NCI-H446 treated with DMSO at 0.1 percent for 48 hours (cell line): ENCODE measurements at regions not wholly inside any gene's neighbourhood (a gene's known extent, or its start where the extent isn't known, plus 50 kb on each side); places are given as distances from the start of the nearest gene placed in this dataset.

Experiments used
- DNase-seq: peaks from one replicate; lab custom pipeline; 2025; lab: John Stamatoyannopoulos, UW

GRCh38 chr2:5067816-5068215 lies 624.4 kb upstream of the SOX11 start:
- DNase-seq: no peak

GRCh38 chr2:5070257-5070656 lies 621.9 kb upstream of the SOX11 start:
- no peak for DNase-seq

DNA sequence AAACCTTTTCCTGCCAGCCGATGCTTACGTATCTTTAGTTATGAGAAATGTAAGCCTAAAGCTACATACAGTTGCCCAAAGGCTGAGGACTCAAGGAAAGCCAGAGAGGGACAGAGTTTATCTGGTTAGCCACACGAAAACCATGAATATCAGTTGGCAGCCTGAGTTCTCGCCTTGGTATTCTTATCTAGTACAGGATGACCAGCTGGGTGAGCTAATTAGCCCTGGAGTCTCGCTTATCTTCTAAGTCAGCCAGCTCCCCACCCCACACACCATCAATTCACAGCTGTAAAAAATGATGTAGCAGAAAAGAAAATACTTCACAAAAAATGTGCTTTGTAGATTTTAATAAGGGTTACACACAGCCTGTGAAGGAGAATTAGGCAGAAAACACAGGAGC lies 617.5 kb upstream of the SOX11 start:
- DNase-seq: no peak

DNA sequence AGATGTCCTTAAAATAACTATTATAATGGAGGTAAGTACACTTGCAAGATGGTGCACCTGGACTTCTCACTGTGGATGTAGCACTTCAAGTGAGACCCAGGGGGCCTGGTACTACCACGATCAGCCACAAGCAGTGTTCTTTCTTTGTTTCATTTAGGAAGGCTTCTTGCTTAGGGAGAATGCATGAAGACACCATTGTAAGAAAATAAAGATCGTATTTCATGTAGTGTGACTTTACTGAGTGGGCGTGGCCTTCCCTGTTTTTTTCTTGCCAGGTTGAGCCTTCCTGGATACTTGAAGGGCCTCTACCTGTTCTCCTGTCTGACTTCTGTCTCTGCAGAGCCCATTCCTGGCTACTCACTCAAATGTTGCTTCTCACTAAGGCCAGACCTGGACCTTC lies 615.6 kb upstream of the SOX11 start:
- DNase-seq: no peak

GRCh38 chr2:5077479-5078089 lies 614.6 kb upstream of the SOX11 start:
- DNase-seq: no peak

DNA sequence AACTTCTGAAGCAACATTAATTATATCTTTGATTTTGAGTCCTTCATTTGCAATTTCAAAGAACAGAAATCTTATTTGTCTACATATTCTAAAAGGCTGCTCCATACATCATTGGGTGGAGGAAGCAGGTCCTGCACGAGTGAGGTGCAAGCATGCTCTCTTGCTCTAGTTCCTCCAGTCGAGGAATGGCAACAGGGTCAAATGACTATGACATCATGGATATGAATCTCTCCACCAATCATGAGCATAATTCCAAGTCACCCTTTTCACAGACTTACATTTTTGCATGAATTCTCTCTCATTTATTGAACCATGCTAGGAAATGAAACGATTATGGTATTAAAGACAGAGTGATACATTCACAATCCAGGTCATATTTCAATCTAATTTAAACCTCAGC lies 608.8 kb upstream of the SOX11 start:
- DNase-seq: no peak

DNA sequence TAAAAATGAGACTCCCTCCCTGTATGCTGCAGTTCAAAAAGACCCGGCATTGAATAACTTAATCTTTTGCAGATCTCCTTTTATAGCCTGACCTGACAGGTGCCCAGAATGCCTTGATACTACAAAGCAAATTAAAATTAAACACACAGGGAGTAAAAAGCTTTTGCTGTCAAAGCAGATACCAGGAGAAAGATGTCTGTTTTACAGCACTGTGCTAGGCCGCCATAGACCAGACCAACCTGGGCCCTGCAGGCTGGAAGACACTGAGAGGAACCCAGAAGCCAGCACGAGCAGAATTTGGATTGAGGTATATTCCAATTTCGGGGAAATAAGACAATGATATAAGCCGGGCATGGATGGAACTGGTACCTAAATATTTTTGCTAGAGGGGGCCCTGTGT lies 602.8 kb upstream of the SOX11 start:
- DNase-seq: no peak

DNA sequence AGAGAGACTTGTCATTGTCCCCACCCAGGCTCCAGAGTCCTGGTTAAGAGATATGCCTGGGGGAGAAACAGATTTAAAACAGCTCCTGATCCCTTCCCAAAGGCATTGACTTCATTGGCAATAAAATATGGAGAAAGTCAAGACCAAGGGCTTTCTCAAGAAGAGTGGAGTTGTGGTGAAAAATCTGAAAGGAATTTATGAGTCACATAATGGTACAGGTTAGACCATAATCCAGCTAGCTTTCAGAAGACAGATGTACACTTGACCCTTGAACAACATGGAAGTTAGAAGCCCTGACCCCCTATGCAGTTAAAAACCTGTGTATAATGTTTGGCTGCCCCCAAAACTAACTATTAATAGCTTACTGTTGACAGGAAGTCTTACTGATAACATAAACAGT lies 599.1 kb upstream of the SOX11 start:
- DNase-seq: no peak

DNA sequence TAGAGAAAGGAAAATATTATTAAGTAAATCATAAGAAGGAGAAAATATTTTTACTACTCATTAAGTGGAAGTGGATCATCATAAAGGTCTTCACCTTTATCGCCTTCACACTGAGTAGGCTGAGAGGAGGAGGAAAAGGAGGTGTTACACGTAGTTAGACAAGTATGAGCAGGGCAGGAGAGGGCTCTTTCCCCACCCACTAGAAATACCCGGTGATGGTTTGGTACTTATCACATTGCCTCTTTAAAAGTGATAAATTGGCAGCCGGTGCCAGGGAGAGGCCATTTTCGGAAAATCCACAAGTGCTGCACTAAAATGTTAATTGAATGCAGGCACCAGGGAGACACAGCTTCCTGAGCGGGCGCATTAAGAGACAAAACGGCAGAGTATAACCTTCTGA lies 598.7 kb upstream of the SOX11 start:
- no peak for DNase-seq

GRCh38 chr2:5094192-5094591 lies 598.0 kb upstream of the SOX11 start:
- DNase-seq: no peak

DNA sequence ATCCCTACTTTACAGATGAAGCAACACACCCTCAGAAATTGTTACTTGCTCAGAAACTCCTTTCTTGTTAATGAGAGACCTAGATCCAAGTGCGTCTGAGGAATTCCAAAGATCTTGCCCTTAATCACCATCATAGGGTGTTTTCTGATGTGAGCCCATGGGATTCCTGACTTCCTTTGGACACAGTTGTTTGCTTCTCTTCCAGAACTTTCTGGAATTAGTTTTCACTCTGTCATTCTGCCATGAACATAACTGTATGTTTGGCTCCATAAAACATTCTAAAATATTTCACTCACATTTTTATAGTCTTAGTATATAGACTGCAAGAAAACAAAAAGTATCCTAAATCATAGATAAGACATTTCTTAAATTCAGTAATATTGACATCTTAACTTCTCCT lies 593.9 kb upstream of the SOX11 start:
- no peak for DNase-seq

DNA sequence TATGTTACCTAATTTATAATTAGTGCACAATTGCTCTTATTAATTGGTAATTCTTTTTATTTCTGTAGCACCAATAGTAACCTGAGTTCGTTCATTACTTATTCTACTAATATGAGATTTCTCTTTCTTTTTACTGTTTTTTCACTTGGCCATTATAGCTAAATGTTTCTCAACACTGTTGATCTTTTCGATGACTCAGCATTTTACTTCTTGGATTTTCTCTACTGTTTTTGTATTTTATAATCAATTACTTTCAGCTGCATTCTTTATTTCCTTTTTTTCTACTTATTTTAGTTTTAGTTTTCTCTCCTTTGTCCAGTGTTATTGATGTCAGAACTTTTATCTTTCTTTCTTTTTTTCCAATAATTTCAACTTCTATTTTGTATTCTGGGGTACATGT lies 589.4 kb upstream of the SOX11 start:
- DNase-seq: no peak

GRCh38 chr2:5111581-5111980 lies 580.6 kb upstream of the SOX11 start:
- DNase-seq: no peak

DNA sequence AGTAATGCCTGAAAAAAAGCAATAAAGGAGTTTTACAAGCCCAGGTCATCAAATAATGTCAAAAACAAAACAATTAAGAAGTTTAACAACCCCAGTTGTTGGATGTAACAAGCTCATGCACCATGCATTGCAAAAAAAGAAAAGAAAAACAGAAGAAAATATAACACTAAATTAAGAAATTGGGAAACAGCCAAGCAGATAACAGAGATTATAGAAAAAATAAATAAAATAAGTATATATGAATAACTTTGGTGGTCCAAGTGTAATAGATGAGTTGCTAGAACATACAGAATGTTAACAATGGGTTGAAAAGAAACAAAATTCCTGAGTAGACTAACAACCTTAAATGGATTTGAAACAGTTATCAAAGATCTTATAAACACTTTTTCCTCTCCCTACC lies 573.1 kb upstream of the SOX11 start:
- DNase-seq: no peak

- no peak for DNase-seq
These were observed 571.1 kb upstream of the SOX11 start for GRCh38 chr2:5121121-5121520.

DNA sequence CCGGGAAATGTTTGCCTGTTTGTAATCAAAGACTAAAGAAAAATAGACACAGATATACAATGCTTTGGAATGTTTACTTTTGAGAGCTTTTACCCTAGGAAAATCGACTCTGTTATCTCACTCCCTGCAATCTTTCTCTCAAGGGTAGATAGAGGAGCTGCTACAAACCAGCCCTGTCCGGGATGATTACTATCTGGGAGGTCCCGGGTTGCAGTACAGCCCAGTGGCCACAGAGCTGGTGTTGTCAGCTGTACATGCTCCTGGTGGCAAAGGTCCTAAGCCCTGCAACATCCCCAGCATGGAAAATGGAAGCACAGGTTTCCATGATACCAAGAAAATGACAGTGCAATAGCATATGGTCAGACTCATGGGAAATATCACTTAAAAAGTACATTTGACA lies 570.5 kb upstream of the SOX11 start:
- DNase-seq: no peak

GRCh38 chr2:5123582-5124196 lies 568.5 kb upstream of the SOX11 start:
- DNase-seq: no peak

GRCh38 chr2:5125017-5125730 lies 567.0 kb upstream of the SOX11 start:
- DNase-seq: no peak

GRCh38 chr2:5132281-5132680 lies 559.9 kb upstream of the SOX11 start:
- no peak for DNase-seq

GRCh38 chr2:5140347-5140746 lies 551.8 kb upstream of the SOX11 start:
- DNase-seq: no peak

GRCh38 chr2:5144159-5144558 lies 548.0 kb upstream of the SOX11 start:
- no peak for DNase-seq

- no peak for DNase-seq
These were observed 547.1 kb upstream of the SOX11 start for GRCh38 chr2:5145053-5145452.

DNA sequence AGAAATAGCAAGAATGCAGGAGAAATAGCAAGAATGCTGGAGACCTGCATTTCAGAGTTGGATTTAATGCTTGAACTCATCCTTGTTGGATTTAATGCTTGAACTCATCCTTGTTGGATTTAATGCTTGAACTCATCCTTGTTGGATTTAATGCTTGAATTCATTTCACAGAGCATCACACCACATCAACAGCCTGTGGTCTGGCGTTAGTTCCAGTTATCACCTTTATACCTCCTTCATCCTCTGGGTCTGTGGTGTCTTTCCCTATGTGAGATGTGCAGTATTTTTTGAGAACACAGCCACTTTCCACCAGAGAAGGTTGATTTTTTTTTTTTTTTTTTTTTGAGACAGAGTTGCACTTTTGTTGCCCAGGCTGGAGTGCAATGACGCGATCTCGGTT lies 546.4 kb upstream of the SOX11 start:
- no peak for DNase-seq
